ENCODE measurements at regions not wholly inside any gene's neighbourhood (a gene's known extent, or its start where the extent isn't known, plus 50 kb on each side); places are given as distances from the start of the nearest gene placed in this dataset.

DNA sequence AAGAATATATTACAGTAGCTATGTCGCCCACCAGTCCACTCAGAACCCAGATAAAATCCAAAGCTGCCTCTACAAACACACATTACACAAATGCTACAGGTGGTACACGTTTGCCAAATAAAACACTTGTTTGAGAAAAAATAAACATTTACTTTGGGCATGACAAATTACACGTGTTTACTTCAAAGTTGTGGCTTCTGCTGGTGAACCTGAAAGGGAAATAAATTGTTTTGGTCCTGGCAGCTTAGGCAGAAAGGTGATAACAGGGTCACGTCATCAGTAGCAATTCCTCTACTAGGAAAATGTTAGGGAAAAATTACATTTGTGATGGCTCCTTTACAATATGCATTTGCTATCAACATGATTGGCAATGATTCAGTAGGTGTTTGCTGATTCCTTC lies 497.3 kb upstream of the WWC1 start:
- Mint-ChIP-seq H3K27ac (no peak overlapping the region), H3K36me3 (no peaks in the 10 kb centered on the region), H3K9me3 (no peaks in the 10 kb centered on the region), H3K27me3 (no peaks in the 10 kb centered on the region), H3K4me1 (no peaks in the 10 kb centered on the region), H3K4me3 (no peak overlapping the region)

GRCh38 chr5:167796672-167797071 lies 494.8 kb upstream of the WWC1 start:
- no peaks in the 10 kb centered on the region for H3K36me3 Mint-ChIP-seq
- no peaks in the 10 kb centered on the region for H3K4me1 Mint-ChIP-seq
- H3K27ac Mint-ChIP-seq = no peak overlapping the region
- no peaks in the 10 kb centered on the region for H3K9me3 Mint-ChIP-seq
- no peaks in the 10 kb centered on the region for H3K27me3 Mint-ChIP-seq
- no peak overlapping the region for H3K4me3 Mint-ChIP-seq

DNA sequence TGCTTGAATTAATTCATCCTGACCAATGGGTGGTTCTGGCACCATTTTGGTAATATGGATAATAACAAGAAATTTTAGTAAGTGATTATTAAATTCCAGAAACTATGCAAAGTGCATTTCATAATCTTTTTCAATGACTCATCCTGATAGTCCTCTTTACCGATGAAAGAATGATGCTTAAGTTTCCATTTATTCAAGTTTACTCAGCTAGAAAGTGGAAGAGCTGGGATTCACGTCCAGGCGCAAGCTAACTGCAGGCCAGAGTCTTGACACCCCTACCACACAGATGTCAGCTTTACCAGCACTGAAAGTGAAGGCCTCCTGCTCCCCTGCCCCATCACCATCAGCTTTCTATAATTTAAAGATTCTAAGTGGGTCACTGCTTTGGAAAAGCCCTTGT lies 493.5 kb upstream of the WWC1 start:
- Mint-ChIP-seq H3K4me3 (no peak overlapping the region), H3K27me3 (no peaks in the 10 kb centered on the region), H3K9me3 (no peaks in the 10 kb centered on the region), H3K27ac (no peak overlapping the region), H3K36me3 (no peaks in the 10 kb centered on the region), H3K4me1 (no peaks in the 10 kb centered on the region)

DNA sequence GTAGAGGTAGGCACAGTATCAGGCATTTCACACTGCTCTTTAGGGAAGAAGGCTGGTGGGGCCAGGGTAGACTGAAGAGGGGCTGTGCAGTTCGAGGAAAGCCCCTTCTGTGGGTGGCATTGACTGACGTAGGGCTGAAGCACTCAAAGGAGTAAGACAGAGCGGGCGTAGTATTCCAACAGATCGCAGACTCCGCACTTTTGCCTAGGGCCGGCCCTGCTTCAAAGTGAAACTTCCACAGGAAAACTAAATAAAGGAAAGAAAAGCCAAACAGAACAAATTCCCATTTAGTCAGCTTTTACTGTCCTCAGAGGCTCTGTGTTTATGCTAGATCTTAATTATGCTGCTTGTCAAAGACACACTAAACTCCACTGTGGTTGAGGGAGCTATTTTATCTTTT lies 493.0 kb upstream of the WWC1 start:
- no peaks in the 10 kb centered on the region for H3K27me3 Mint-ChIP-seq
- H3K36me3 Mint-ChIP-seq = no peaks in the 10 kb centered on the region
- H3K4me1 Mint-ChIP-seq = no peaks in the 10 kb centered on the region
- no peak overlapping the region for H3K4me3 Mint-ChIP-seq
- no peaks in the 10 kb centered on the region for H3K9me3 Mint-ChIP-seq
- H3K27ac Mint-ChIP-seq = no peak overlapping the region

DNA sequence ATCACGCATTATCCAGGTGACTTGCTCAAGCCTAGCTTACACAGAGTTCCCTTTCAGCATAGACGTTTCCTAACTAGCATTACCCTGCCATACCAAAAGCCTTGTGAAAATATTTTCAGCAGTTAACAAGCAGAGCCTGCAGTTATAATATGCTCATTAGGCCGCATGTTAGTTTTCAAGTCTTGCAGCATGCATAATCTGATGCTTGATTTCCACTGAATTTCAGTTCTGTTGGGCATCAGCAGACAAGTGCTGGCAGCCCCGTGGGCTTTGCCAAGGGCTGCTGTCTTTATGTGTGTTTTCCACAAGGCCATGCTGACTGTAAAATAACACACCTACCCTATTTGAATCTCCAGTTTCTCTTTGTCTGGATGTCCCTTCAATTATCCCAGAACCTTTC lies 491.0 kb upstream of the WWC1 start:
- no peaks in the 10 kb centered on the region for H3K36me3 Mint-ChIP-seq
- H3K4me3 Mint-ChIP-seq = no peak overlapping the region
- peaks cover 0 to 4% (median 0%) of the 10 kb centered on the region in 3 donors for H3K9me3 Mint-ChIP-seq
- no peak overlapping the region for H3K27ac Mint-ChIP-seq
- no peaks in the 10 kb centered on the region for H3K4me1 Mint-ChIP-seq
- H3K27me3 Mint-ChIP-seq = no peaks in the 10 kb centered on the region

DNA sequence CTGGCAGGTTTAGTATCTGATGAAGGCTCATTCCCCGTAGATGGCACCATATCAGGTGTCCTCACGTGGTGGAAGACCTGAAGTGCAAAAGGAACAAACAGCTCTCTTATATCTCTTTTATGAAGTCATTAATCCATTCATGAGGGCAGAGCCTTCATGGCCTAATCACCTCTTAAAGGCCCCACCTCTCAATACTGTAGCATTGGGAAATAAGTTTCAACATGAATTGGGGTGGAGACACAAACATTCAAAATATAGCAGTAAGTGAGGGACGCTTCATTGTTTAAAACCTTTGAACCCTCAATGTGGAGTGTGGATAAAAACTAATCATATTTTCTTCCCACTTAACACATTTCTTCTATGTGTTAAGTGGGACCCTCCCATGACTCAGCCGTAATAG lies 489.4 kb upstream of the WWC1 start:
- Mint-ChIP-seq H3K36me3 (no peaks in the 10 kb centered on the region), H3K4me3 (no peak overlapping the region), H3K27me3 (no peaks in the 10 kb centered on the region), H3K9me3 (peaks cover 0 to 4% (median 0%) of the 10 kb centered on the region in 3 donors), H3K4me1 (no peaks in the 10 kb centered on the region), H3K27ac (no peak overlapping the region)

DNA sequence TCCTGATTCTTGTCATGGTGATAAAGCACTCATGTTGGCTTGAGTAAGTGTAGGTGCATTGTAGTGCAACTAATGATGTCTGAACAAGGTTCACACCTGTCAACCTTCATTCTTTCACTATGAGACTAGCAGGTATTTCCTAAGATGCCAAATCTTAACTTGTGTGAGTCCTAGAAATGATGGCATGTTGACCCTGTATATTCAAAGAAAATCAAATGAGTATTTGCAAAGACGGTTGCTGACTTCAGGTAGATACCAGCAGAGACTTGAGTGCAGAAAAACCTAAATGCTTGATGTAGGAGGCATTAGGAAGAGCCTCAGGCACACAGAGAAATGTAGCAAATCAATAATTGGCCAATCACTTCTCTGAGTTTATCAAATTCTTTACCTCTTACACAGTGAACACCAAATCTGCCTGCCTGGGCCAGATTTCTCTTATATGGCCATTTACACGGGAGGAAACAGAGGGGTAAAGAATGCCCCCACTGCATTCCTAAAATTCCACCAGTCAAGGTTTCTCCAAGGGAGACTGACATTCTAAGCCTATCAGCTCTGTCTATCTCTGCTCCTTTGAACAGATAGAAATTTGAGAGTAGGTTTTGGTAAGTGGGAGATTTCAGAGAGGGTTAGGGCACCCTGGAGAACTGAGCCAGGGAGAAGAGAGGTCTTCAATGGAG lies 488.6 kb upstream of the WWC1 start:
- H3K9me3 Mint-ChIP-seq = peaks cover 0 to 4% (median 0%) of the 10 kb centered on the region in 3 donors
- no peaks in the 10 kb centered on the region for H3K36me3 Mint-ChIP-seq
- no peaks in the 10 kb centered on the region for H3K4me1 Mint-ChIP-seq
- H3K4me3 Mint-ChIP-seq = no peak overlapping the region
- no peaks in the 10 kb centered on the region for H3K27me3 Mint-ChIP-seq
- H3K27ac Mint-ChIP-seq = no peak overlapping the region

GRCh38 chr5:167804512-167805220 lies 486.8 kb upstream of the WWC1 start:
- Mint-ChIP-seq H3K4me1 (no peaks in the 10 kb centered on the region), H3K4me3 (no peak overlapping the region), H3K27me3 (no peaks in the 10 kb centered on the region), H3K9me3 (peaks cover 0 to 4% (median 0%) of the 10 kb centered on the region in 3 donors), H3K27ac (no peak overlapping the region), H3K36me3 (no peaks in the 10 kb centered on the region)

DNA sequence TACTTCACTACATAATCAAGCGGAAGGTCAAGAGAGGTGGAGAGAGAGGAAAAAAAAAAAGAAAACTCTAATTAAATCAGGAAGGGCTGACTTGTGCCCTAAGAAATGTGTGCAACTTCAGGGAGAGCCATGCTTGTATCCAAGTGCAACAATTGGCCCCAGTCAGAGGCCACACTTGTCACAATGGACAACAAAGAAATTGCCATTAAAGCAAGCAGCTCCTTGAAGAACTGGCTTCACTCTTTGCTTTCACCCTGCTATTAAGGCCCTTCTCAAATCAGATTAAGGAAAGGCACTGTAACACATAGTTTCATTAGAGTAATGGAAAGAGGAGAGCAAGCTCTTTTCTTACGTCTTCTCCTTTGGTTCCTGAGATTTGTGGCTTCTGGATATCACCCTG lies 480.9 kb upstream of the WWC1 start:
- Mint-ChIP-seq H3K4me3 (no peak overlapping the region), H3K36me3 (no peaks in the 10 kb centered on the region), H3K27me3 (no peaks in the 10 kb centered on the region), H3K27ac (no peak overlapping the region), H3K4me1 (no peaks in the 10 kb centered on the region), H3K9me3 (peaks cover 0 to 4% (median 0%) of the 10 kb centered on the region in 3 donors)

GRCh38 chr5:167812871-167813270 lies 478.6 kb upstream of the WWC1 start:
- H3K4me1 Mint-ChIP-seq = no peaks in the 10 kb centered on the region
- H3K27ac Mint-ChIP-seq = no peak overlapping the region
- H3K36me3 Mint-ChIP-seq = no peaks in the 10 kb centered on the region
- H3K4me3 Mint-ChIP-seq = no peak overlapping the region
- H3K27me3 Mint-ChIP-seq = no peaks in the 10 kb centered on the region
- peaks cover 0 to 5% (median 0%) of the 10 kb centered on the region in 3 donors for H3K9me3 Mint-ChIP-seq

DNA sequence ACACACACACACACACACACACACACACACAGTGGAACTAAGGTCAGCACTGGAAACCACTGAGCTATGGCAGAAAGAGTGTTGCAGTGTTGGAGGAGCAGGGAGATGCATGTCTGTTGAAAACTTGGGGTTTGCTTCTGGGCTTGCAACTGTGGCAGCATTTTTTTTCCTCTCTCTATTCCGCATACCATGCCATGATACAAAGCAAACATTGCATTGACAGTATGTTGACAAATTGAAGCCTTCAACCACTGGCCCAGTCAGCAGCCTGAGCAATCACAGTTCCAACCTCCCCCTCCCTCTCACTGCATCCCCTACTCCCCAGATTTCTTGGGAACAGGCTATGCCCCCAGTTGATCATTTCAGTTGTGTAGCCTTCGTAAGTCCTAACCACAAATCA lies 478.1 kb upstream of the WWC1 start:
- no peak overlapping the region for H3K4me3 Mint-ChIP-seq
- no peaks in the 10 kb centered on the region for H3K36me3 Mint-ChIP-seq
- no peak overlapping the region for H3K27ac Mint-ChIP-seq
- H3K27me3 Mint-ChIP-seq = no peaks in the 10 kb centered on the region
- H3K9me3 Mint-ChIP-seq = peaks cover 0 to 5% (median 0%) of the 10 kb centered on the region in 3 donors
- H3K4me1 Mint-ChIP-seq = no peaks in the 10 kb centered on the region

DNA sequence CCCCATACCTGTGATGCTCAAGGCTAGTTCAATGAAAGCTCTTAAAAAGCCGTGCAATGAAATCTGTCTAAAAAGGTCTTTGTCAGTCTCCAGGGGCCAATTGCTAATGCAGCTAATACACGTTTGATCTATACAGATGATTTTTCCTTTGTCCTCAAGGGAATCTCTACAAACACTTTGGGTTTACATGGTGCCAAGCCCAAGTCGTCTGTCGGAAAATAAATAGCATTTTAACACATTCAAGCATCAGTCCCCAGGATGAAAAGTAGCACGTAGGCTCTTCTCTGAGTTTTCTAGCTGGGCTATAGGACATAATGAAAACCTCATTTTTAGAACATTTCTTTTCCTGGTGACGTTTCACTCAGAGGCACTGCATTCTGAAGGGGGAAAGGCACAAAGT lies 477.4 kb upstream of the WWC1 start:
- Mint-ChIP-seq H3K4me1 (no peaks in the 10 kb centered on the region), H3K9me3 (peaks cover 0 to 5% (median 0%) of the 10 kb centered on the region in 3 donors), H3K27ac (no peak overlapping the region), H3K27me3 (no peaks in the 10 kb centered on the region), H3K4me3 (no peak overlapping the region), H3K36me3 (no peaks in the 10 kb centered on the region)

DNA sequence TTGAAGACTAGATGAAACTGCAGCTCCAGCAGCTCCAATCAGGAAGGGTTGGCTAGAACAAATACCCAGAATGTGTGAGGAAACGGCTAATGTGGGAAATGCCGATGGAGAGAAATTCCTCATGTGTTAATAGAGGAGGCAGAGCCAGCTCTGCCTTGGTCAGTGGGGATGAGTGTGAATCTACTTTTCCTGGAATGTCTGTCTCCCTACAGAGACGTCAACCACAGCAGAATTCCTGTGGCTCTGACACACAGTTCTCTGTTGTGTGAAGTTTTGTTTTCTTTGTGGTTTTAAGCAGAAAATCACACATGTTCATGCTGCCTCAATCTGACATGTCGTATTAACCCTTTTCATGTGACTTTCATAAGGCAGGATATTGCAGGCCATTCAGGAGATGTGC lies 476.6 kb upstream of the WWC1 start:
- Mint-ChIP-seq H3K27ac (no peak overlapping the region), H3K27me3 (no peaks in the 10 kb centered on the region), H3K9me3 (peaks cover 0 to 5% (median 3%) of the 10 kb centered on the region in 3 donors), H3K36me3 (no peaks in the 10 kb centered on the region), H3K4me1 (no peaks in the 10 kb centered on the region), H3K4me3 (no peak overlapping the region)

- Mint-ChIP-seq H3K4me1 (no peaks in the 10 kb centered on the region), H3K36me3 (no peaks in the 10 kb centered on the region)
Measured at GRCh38 chr5:167816354-167816753, 475.1 kb upstream of the WWC1 start.

DNA sequence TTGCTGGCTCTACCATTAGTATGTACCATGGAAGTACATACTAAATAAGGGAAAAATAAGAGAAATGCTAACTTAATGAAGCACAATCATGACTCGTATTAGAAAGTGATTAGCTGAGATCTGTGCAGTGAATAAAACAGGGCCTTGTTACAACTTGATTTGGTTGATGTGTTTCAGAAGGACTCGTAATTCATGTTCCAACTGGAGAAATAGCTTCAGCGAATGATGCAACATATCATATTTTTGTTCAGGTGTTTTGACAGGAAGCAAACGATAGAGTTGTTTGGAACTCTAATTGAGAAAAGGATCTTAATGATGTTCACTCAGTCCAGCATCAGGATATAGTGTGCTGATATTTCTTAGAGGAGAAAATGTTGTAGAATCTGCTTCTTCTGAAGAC lies 474.6 kb upstream of the WWC1 start:
- Mint-ChIP-seq H3K4me1 (no peaks in the 10 kb centered on the region), H3K27me3 (no peaks in the 10 kb centered on the region), H3K36me3 (no peaks in the 10 kb centered on the region), H3K9me3 (peaks cover 0 to 5% (median 3%) of the 10 kb centered on the region in 3 donors), H3K27ac (no peak overlapping the region), H3K4me3 (no peak overlapping the region)

More at GRCh38 chr5:167816354-167816753, 475.1 kb upstream of the WWC1 start:
- Mint-ChIP-seq H3K27ac (no peak overlapping the region), H3K4me3 (no peak overlapping the region), H3K27me3 (no peaks in the 10 kb centered on the region), H3K9me3 (peaks cover 0 to 5% (median 3%) of the 10 kb centered on the region in 3 donors)

- H3K27ac Mint-ChIP-seq = no peak overlapping the region
- H3K4me1 Mint-ChIP-seq = no peaks in the 10 kb centered on the region
- H3K4me3 Mint-ChIP-seq = no peak overlapping the region
- H3K36me3 Mint-ChIP-seq = no peaks in the 10 kb centered on the region
- H3K9me3 Mint-ChIP-seq = peaks cover 0 to 5% (median 3%) of the 10 kb centered on the region in 3 donors
- H3K27me3 Mint-ChIP-seq = no peaks in the 10 kb centered on the region
Measured at GRCh38 chr5:167819406-167819805, 472.0 kb upstream of the WWC1 start.

Measured in IgD-negative memory B cell (primary cell).